Astrocyte (in vitro differentiated cells and primary cell): ENCODE measurements at regions not wholly inside any gene's neighbourhood (a gene's known extent, or its start where the extent isn't known, plus 50 kb on each side); places are given as distances from the start of the nearest gene placed in this dataset.

ENCODE experiments used
- EZH2 ChIP-seq: IDR thresholded peaks from 2 replicates; pipeline ENCODE4 v1.6.1; 2012; ENCODE audit warnings: mild to moderate bottlenecking, low read length, inconsistent platforms; ENCODE audit not compliant: insufficient read depth
- TF ChIP-seq, protein P1 (sequence below): IDR thresholded peaks from 2 replicates; pipeline ENCODE4 v1.5.1; 2011; ENCODE audit warnings: low read depth, mild to moderate bottlenecking, inconsistent platforms, low read length, moderate library complexity; ENCODE audit not compliant: insufficient read depth

GRCh38 chr2:80700961-80701360, 396.4 kb upstream of the LRRTM1 start:
- TF ChIP-seq, protein P1, sequence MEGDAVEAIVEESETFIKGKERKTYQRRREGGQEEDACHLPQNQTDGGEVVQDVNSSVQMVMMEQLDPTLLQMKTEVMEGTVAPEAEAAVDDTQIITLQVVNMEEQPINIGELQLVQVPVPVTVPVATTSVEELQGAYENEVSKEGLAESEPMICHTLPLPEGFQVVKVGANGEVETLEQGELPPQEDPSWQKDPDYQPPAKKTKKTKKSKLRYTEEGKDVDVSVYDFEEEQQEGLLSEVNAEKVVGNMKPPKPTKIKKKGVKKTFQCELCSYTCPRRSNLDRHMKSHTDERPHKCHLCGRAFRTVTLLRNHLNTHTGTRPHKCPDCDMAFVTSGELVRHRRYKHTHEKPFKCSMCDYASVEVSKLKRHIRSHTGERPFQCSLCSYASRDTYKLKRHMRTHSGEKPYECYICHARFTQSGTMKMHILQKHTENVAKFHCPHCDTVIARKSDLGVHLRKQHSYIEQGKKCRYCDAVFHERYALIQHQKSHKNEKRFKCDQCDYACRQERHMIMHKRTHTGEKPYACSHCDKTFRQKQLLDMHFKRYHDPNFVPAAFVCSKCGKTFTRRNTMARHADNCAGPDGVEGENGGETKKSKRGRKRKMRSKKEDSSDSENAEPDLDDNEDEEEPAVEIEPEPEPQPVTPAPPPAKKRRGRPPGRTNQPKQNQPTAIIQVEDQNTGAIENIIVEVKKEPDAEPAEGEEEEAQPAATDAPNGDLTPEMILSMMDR, result no peak
- TF ChIP-seq EZH2, result no peak
